AG20443 (cell line): ENCODE measurements at regions not wholly inside any gene's neighbourhood (a gene's known extent, or its start where the extent isn't known, plus 50 kb on each side); places are given as distances from the start of the nearest gene placed in this dataset.
"Not testable (repeated sequence)": the region's sequence is repeated elsewhere in the genome, so short reads cannot be mapped to it uniquely, and the experiment has no call there.

ENCODE experiments used
- DNase-seq: peaks from one replicate; pipeline ENCODE4 v3.0.0; 2012; ENCODE audit warnings: low spot score, mixed read lengths

GRCh38 chr16:60553090-60553757 lies 1483.0 kb downstream of the CDH8 start:
- no peak for DNase-seq

GRCh38 chr16:60541535-60541934 lies 1494.7 kb downstream of the CDH8 start:
- no peak for DNase-seq

- DNase-seq: no peak
These were observed 1525.3 kb downstream of the CDH8 start for GRCh38 chr16:60510941-60511340.

- DNase-seq: no peak
These were observed 1526.0 kb downstream of the CDH8 start for GRCh38 chr16:60510208-60510607.

- no peak for DNase-seq
These were observed 1545.0 kb downstream of the CDH8 start for GRCh38 chr16:60491273-60491672.

- no peak for DNase-seq
These were observed 1550.3 kb downstream of the CDH8 start for GRCh38 chr16:60485872-60486489.

- no peak for DNase-seq
These were observed 1551.3 kb downstream of the CDH8 start for GRCh38 chr16:60484901-60485300.

- DNase-seq: no peak
These were observed 1554.6 kb downstream of the CDH8 start for GRCh38 chr16:60481591-60481990.

- DNase-seq: no peak
These were observed 1557.4 kb downstream of the CDH8 start for GRCh38 chr16:60478810-60479209.

GRCh38 chr16:60463986-60464385 lies 1572.3 kb downstream of the CDH8 start:
- DNase-seq: no peak

- DNase-seq: no peak
These were observed 1576.8 kb downstream of the CDH8 start for GRCh38 chr16:60459463-60459862.

GRCh38 chr16:60458255-60458654 lies 1578.0 kb downstream of the CDH8 start:
- DNase-seq: no peak

GRCh38 chr16:60452646-60453045 lies 1583.6 kb downstream of the CDH8 start:
- no peak for DNase-seq

GRCh38 chr16:60438894-60439293 lies 1597.3 kb downstream of the CDH8 start:
- no peak for DNase-seq

- DNase-seq: no peak
These were observed 1603.8 kb downstream of the CDH8 start for GRCh38 chr16:60432472-60432871.

GRCh38 chr16:60419859-60420258 lies 1616.4 kb downstream of the CDH8 start:
- DNase-seq: no peak

GRCh38 chr16:60414613-60415012 lies 1621.6 kb downstream of the CDH8 start:
- no peak for DNase-seq

- DNase-seq: no peak
These were observed 1622.3 kb downstream of the CDH8 start for GRCh38 chr16:60413969-60414368.

GRCh38 chr16:60407606-60408005 lies 1628.6 kb downstream of the CDH8 start:
- DNase-seq: no peak

- DNase-seq: no peak
These were observed 1629.2 kb downstream of the CDH8 start for GRCh38 chr16:60407034-60407433.

GRCh38 chr16:60405286-60405685 lies 1631.0 kb downstream of the CDH8 start:
- DNase-seq: no peak

- DNase-seq: no peak
These were observed 1631.8 kb downstream of the CDH8 start for GRCh38 chr16:60404401-60404800.

- not testable (repeated sequence) for DNase-seq
These were observed 1633.3 kb downstream of the CDH8 start for GRCh38 chr16:60402941-60403340.

- DNase-seq: no peak
These were observed 1643.9 kb downstream of the CDH8 start for GRCh38 chr16:60392380-60392779.
